GM06990 (cell line): ENCODE measurements at regions not wholly inside any gene's neighbourhood (a gene's known extent, or its start where the extent isn't known, plus 50 kb on each side); places are given as distances from the start of the nearest gene placed in this dataset.

Experiments
- DNase-seq: peaks from one replicate; pipeline ENCODE4 v3.0.0-alpha.2; 2011; ENCODE audit not compliant: insufficient read length; ENCODE audit errors: extremely low read depth
- H3K27me3 ChIP-seq: replicated peaks from 2 replicates; pipeline ENCODE4 v1.6.0; 2011; ENCODE audit warnings: low read length; ENCODE audit not compliant: control insufficient read depth, insufficient read depth
- H3K36me3 ChIP-seq: 2 replicates; pipeline ENCODE4 v1.5.1; 2011; ENCODE audit warnings: low read length; ENCODE audit not compliant: control insufficient read depth, insufficient read depth
- H3K4me3 ChIP-seq: replicated peaks from 2 replicates; pipeline ENCODE4 v1.5.1; 2011; ENCODE audit warnings: low read depth, mild to moderate bottlenecking, control low read depth, low read length
- TF ChIP-seq, protein P1 (sequence below): IDR thresholded peaks from 2 replicates; pipeline ENCODE4 v1.5.1; 2011; ENCODE audit warnings: low read length, control low read depth, mild to moderate bottlenecking, inconsistent platforms; ENCODE audit not compliant: insufficient read depth, poor library complexity, severe bottlenecking

GRCh38 chr10:28054228-28054860, 55.5 kb upstream of the ODAD2 start:
- TF ChIP-seq, protein P1, sequence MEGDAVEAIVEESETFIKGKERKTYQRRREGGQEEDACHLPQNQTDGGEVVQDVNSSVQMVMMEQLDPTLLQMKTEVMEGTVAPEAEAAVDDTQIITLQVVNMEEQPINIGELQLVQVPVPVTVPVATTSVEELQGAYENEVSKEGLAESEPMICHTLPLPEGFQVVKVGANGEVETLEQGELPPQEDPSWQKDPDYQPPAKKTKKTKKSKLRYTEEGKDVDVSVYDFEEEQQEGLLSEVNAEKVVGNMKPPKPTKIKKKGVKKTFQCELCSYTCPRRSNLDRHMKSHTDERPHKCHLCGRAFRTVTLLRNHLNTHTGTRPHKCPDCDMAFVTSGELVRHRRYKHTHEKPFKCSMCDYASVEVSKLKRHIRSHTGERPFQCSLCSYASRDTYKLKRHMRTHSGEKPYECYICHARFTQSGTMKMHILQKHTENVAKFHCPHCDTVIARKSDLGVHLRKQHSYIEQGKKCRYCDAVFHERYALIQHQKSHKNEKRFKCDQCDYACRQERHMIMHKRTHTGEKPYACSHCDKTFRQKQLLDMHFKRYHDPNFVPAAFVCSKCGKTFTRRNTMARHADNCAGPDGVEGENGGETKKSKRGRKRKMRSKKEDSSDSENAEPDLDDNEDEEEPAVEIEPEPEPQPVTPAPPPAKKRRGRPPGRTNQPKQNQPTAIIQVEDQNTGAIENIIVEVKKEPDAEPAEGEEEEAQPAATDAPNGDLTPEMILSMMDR = no peak
- H3K27me3 ChIP-seq = no peaks in the 10 kb centered on the region
- no peak overlapping the region for H3K4me3 ChIP-seq
- no peak for DNase-seq
- H3K36me3 ChIP-seq = no peaks in the 10 kb centered on the region

- no peak overlapping the region for H3K4me3 ChIP-seq
- no peaks in the 10 kb centered on the region for H3K27me3 ChIP-seq
- TF ChIP-seq, protein P1 = no peak
- no peak for DNase-seq
- no peaks in the 10 kb centered on the region for H3K36me3 ChIP-seq
These were observed 50.4 kb upstream of the ODAD2 start for GRCh38 chr10:28049286-28049685.
